Left ventricle myocardium inferior (tissue), 1 donor: ENCODE measurements at regions not wholly inside any gene's neighbourhood (a gene's known extent, or its start where the extent isn't known, plus 50 kb on each side); places are given as distances from the start of the nearest gene placed in this dataset.

Source experiments
- DNase-seq: peaks from one replicate; pipeline ENCODE4 v3.0.0-alpha.2; 2020
- H3K27ac ChIP-seq: fragments of 200-600 bp; replicated peaks from 2 replicates; pipeline ENCODE4 v1.8.0; 2021
- H3K27me3 ChIP-seq: fragments of 200-600 bp; 2 replicates; pipeline ENCODE4 v1.8.0; 2021; ENCODE audit warnings: low read depth
- H3K36me3 ChIP-seq: fragments of 200-600 bp; 2 replicates; pipeline ENCODE4 v1.8.0; 2021
- H3K4me1 ChIP-seq: fragments of 200-600 bp; 2 replicates; pipeline ENCODE4 v1.8.0; 2021
- H3K4me3 ChIP-seq: fragments of 200-600 bp; 2 replicates; pipeline ENCODE4 v1.8.0; 2021; ENCODE audit warnings: mild to moderate bottlenecking, moderate library complexity
- H3K9me3 ChIP-seq: fragments of 200-600 bp; replicated peaks from 2 replicates; pipeline ENCODE4 v1.8.0; 2021
- CTCF ChIP-seq: fragments of 200-600 bp; IDR thresholded peaks from 2 replicates; pipeline ENCODE4 v1.8.0; 2021; ENCODE audit warnings: antibody characterized with exemption, mild to moderate bottlenecking, borderline replicate concordance
- intact Hi-C: fragments of 100-400 bp; cut with micrococcal nuclease; formaldehyde crosslinking; loops from one replicate; pipeline ENCODE4 v1.11.0; 2022
- donor health status: DM: no; HTN: yes; CAD: no; lungs with severe emphysema.

GRCh38 chr22:48628891-48629543, 1198.7 kb downstream of the BRD1 start:
- H3K27me3 ChIP-seq, result peaks cover 85% of the 10 kb centered on the region

GRCh38 chr22:48627966-48628365, 1199.7 kb downstream of the BRD1 start:
- H3K4me1 ChIP-seq, result no peaks in the 10 kb centered on the region
- H3K36me3 ChIP-seq, result no peaks in the 10 kb centered on the region
- DNase-seq, result no peak
- H3K27ac ChIP-seq, result no peak overlapping the region
- H3K4me3 ChIP-seq, result no peak overlapping the region
- TF ChIP-seq CTCF, result no peak
- H3K27me3 ChIP-seq, result peaks cover 84% of the 10 kb centered on the region
- intact Hi-C loops, result no loop called here
- H3K9me3 ChIP-seq, result no peaks in the 10 kb centered on the region

More at GRCh38 chr22:48628891-48629543, 1198.7 kb downstream of the BRD1 start:
- no peak overlapping the region for H3K4me3 ChIP-seq
- no peak overlapping the region for H3K27ac ChIP-seq
- intact Hi-C loops, result no loop called here
- no peaks in the 10 kb centered on the region for H3K4me1 ChIP-seq
- DNase-seq, result no peak
- H3K36me3 ChIP-seq, result no peaks in the 10 kb centered on the region
- H3K9me3 ChIP-seq, result no peaks in the 10 kb centered on the region
- no peak for TF ChIP-seq CTCF

GRCh38 chr22:48627203-48627602, 1200.5 kb downstream of the BRD1 start:
- no peak for TF ChIP-seq CTCF
- no peak overlapping the region for H3K4me3 ChIP-seq
- intact Hi-C loops, result no loop called here
- no peaks in the 10 kb centered on the region for H3K36me3 ChIP-seq
- H3K27ac ChIP-seq, result no peak overlapping the region
- no peak for DNase-seq
- no peaks in the 10 kb centered on the region for H3K9me3 ChIP-seq
- peaks cover 80% of the 10 kb centered on the region for H3K27me3 ChIP-seq
- H3K4me1 ChIP-seq, result no peaks in the 10 kb centered on the region

GRCh38 chr22:48624401-48624800, 1203.3 kb downstream of the BRD1 start:
- intact Hi-C loops, result no loop called here
- Histone ChIP-seq H3K36me3 (no peaks in the 10 kb centered on the region), H3K9me3 (no peaks in the 10 kb centered on the region), H3K4me1 (no peaks in the 10 kb centered on the region), H3K27ac (no peak overlapping the region), H3K27me3 (peaks cover 63% of the 10 kb centered on the region), H3K4me3 (no peak overlapping the region)
- DNase-seq, result no peak
- no peak for TF ChIP-seq CTCF

DNA sequence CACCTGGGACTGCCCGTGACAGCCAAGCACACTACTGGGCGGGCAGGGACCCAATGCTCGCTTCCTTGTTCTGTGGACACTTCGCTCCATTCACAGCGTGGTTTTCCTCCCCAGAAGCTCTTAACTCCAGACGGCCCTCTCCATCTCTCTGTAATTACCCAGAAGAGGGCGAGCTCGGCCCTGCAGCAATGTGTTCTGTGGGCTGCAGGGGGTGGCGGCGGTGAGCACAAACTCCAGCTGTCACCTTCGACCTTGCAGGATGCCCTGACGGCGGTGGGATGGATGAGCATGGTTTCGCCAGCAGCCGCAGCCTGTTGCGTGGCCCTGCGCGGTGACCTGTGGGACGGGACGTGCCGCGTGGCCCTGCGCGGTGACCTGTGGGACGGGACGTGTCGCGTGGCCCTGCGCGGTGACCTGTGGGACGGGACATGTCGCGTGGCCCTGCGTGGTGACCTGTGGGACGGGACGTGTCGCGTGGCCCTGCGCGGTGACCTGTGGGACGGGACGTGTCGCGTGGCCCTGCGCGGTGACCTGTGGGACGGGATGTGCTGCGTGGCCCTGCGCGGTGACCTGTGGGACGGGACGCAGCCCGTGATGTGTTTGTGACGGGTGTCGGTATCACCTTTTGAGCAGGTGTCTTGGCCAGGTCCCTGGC, 1204.7 kb downstream of the BRD1 start:
- Histone ChIP-seq H3K4me3 (no peak overlapping the region), H3K27me3 (peaks cover 49% of the 10 kb centered on the region), H3K9me3 (no peaks in the 10 kb centered on the region), H3K36me3 (no peaks in the 10 kb centered on the region), H3K4me1 (no peaks in the 10 kb centered on the region), H3K27ac (no peak overlapping the region)
- DNase-seq, result no peak
- intact Hi-C loops, result no loop called here
- TF ChIP-seq CTCF, result no peak
